ENCODE measurements at regions not wholly inside any gene's neighbourhood (a gene's known extent, or its start where the extent isn't known, plus 50 kb on each side); places are given as distances from the start of the nearest gene placed in this dataset.

GRCh38 chr20:53707371-53708055 is 113.9 kb upstream of the ZNF217 start:
- H3K4me3 ChIP-seq, result no peak overlapping the region
- no peak for DNase-seq (ENCODE audit: low read depth in 1 of 2, low spot score in 1 of 2)
- H3K27me3 ChIP-seq, result no peaks in the 10 kb centered on the region
- no peaks in the 10 kb centered on the region for H3K36me3 ChIP-seq
- no peaks in the 10 kb centered on the region for H3K9me3 ChIP-seq (ENCODE audit: low read depth)
- H3K27ac ChIP-seq, result no peak overlapping the region
- no peak for TF ChIP-seq CTCF (IDR thresholded peaks at IDR 0.05; ENCODE audit: low read depth, low read length)
- peaks cover 11% of the 10 kb centered on the region for H3K4me1 ChIP-seq (ENCODE audit: low read depth)

GRCh38 chr20:53706466-53707370 is 113.1 kb upstream of the ZNF217 start:
- Histone ChIP-seq H3K4me3 (no peak overlapping the region), H3K4me1 (ENCODE audit: low read depth) (peaks cover 11% of the 10 kb centered on the region), H3K27ac (peak overlapping the region; percentile 5), H3K27me3 (no peaks in the 10 kb centered on the region), H3K9me3 (ENCODE audit: low read depth) (no peaks in the 10 kb centered on the region), H3K36me3 (no peaks in the 10 kb centered on the region)
- DNase-seq (ENCODE audit: low read depth in 1 of 2, low spot score in 1 of 2), result peak in 1 of 2 donors; percentile 55
- TF ChIP-seq CTCF (IDR thresholded peaks at IDR 0.05; ENCODE audit: low read depth, low read length), result no peak

- Histone ChIP-seq H3K36me3 (no peaks in the 10 kb centered on the region), H3K9me3 (ENCODE audit: low read depth) (no peaks in the 10 kb centered on the region), H3K4me3 (no peak overlapping the region), H3K4me1 (ENCODE audit: low read depth) (peaks cover 11% of the 10 kb centered on the region), H3K27me3 (no peaks in the 10 kb centered on the region), H3K27ac (peak overlapping the region; percentile 5)
- no peak for DNase-seq (ENCODE audit: low read depth in 1 of 2, low spot score in 1 of 2)
- no peak for TF ChIP-seq CTCF (IDR thresholded peaks at IDR 0.05; ENCODE audit: low read depth, low read length)
Observed at GRCh38 chr20:53706008-53706465, 112.4 kb upstream of the ZNF217 start.

- Histone ChIP-seq H3K4me1 (ENCODE audit: low read depth) (peaks cover 11% of the 10 kb centered on the region), H3K27me3 (no peaks in the 10 kb centered on the region), H3K4me3 (no peak overlapping the region), H3K27ac (no peak overlapping the region), H3K9me3 (ENCODE audit: low read depth) (no peaks in the 10 kb centered on the region), H3K36me3 (no peaks in the 10 kb centered on the region)
- no peak for TF ChIP-seq CTCF (IDR thresholded peaks at IDR 0.05; ENCODE audit: low read depth, low read length)
- no peak for DNase-seq (ENCODE audit: low read depth in 1 of 2, low spot score in 1 of 2)
Observed at GRCh38 chr20:53702617-53703016, 109.0 kb upstream of the ZNF217 start.

GRCh38 chr20:53699906-53700305 is 106.3 kb upstream of the ZNF217 start:
- Histone ChIP-seq H3K9me3 (ENCODE audit: low read depth) (no peaks in the 10 kb centered on the region), H3K4me3 (no peak overlapping the region), H3K36me3 (no peaks in the 10 kb centered on the region), H3K27me3 (no peaks in the 10 kb centered on the region), H3K4me1 (ENCODE audit: low read depth) (no peaks in the 10 kb centered on the region), H3K27ac (no peak overlapping the region)
- no peak for DNase-seq (ENCODE audit: low read depth in 1 of 2, low spot score in 1 of 2)
- TF ChIP-seq CTCF (IDR thresholded peaks at IDR 0.05; ENCODE audit: low read depth, low read length), result no peak
